ENCODE measurements at regions not wholly inside any gene's neighbourhood (a gene's known extent, or its start where the extent isn't known, plus 50 kb on each side); places are given as distances from the start of the nearest gene placed in this dataset.

- 54% methylated on average over 1 of the region's 1 CpG for WGBS
- H3K9me3 ChIP-seq, result peaks cover 0 to 7% (median 5%) of the 10 kb centered on the region in 4 donors
- intact Hi-C loops (cut with DNase I), result no loop called here
- DNase-seq (ENCODE audit: extremely low spot score), result no peak
- H3K4me1 ChIP-seq, result no peaks in the 10 kb centered on the region
- no peaks in the 10 kb centered on the region for H3K27me3 ChIP-seq
- no peaks in the 10 kb centered on the region for H3K36me3 ChIP-seq
- no peak overlapping the region for H3K27ac ChIP-seq (replicated peaks in 1 of 4)
- TF ChIP-seq CTCF (IDR thresholded peaks at IDR 0.05) (no peak), POLR2A (IDR thresholded peaks at IDR 0.05; ENCODE audit: low read depth) (no peak), POLR2AphosphoS5 (IDR thresholded peaks at IDR 0.05) (no peak), EP300 (IDR thresholded peaks at IDR 0.05) (no peak)
- no peak overlapping the region for H3K4me3 ChIP-seq
These were observed 1133.4 kb downstream of the XPNPEP1 start for GRCh38 chr10:108789919-108790318.

GRCh38 chr10:108789336-108789735 is 1134.0 kb downstream of the XPNPEP1 start:
- no peaks in the 10 kb centered on the region for H3K4me1 ChIP-seq
- no peaks in the 10 kb centered on the region for H3K27me3 ChIP-seq
- H3K36me3 ChIP-seq, result no peaks in the 10 kb centered on the region
- no peak overlapping the region for H3K4me3 ChIP-seq
- H3K27ac ChIP-seq (replicated peaks in 1 of 4), result no peak overlapping the region
- intact Hi-C loops (cut with DNase I), result no loop called here
- TF ChIP-seq CTCF (IDR thresholded peaks at IDR 0.05), result no peak
- no peak for TF ChIP-seq POLR2A (IDR thresholded peaks at IDR 0.05; ENCODE audit: low read depth)
- no peak for TF ChIP-seq EP300 (IDR thresholded peaks at IDR 0.05)
- no peak for TF ChIP-seq POLR2AphosphoS5 (IDR thresholded peaks at IDR 0.05)
- no peak for DNase-seq (ENCODE audit: extremely low spot score)
- peaks cover 0 to 13% (median 10%) of the 10 kb centered on the region in 4 donors for H3K9me3 ChIP-seq
- 56% methylated on average over 2 of the region's 2 CpGs for WGBS

GRCh38 chr10:108788891-108789290 is 1134.4 kb downstream of the XPNPEP1 start:
- TF ChIP-seq POLR2AphosphoS5 (IDR thresholded peaks at IDR 0.05) (no peak), EP300 (IDR thresholded peaks at IDR 0.05) (no peak), POLR2A (IDR thresholded peaks at IDR 0.05; ENCODE audit: low read depth) (no peak), CTCF (IDR thresholded peaks at IDR 0.05) (no peak)
- Histone ChIP-seq H3K9me3 (peaks cover 0 to 17% (median 12%) of the 10 kb centered on the region in 4 donors), H3K4me3 (no peak overlapping the region), H3K36me3 (no peaks in the 10 kb centered on the region), H3K27ac (replicated peaks in 1 of 4) (no peak overlapping the region), H3K27me3 (no peaks in the 10 kb centered on the region), H3K4me1 (no peaks in the 10 kb centered on the region)
- 58% methylated on average over 1 of the region's 1 CpG for WGBS
- no peak for DNase-seq (ENCODE audit: extremely low spot score)
- intact Hi-C loops (cut with DNase I), result no loop called here

DNA sequence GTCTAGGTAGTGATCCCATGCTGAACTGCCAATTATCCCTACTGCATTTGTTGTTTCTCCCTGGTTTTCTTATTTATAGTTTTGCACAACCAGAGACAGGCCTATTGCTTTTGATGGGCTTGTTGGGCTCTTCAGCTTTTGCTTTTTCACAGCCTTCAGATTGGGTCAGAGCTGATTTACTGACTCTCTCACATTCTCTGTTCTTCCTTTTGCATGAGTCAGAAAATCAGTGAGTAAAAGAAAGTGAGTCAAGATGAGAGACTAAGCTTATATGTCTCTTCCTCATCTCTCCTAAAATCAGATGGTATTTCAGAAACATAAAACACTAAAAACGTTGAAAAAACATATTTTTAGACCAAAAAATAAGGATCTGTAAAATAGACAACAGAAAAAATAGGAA is 1135.4 kb downstream of the XPNPEP1 start:
- intact Hi-C loops (cut with DNase I), result no loop called here

More for the DNA sequence above, 1135.4 kb downstream of the XPNPEP1 start:
- Histone ChIP-seq H3K36me3 (no peaks in the 10 kb centered on the region), H3K4me3 (no peak overlapping the region), H3K9me3 (peaks cover 0 to 22% (median 13%) of the 10 kb centered on the region in 4 donors), H3K27ac (replicated peaks in 1 of 4) (no peak overlapping the region), H3K27me3 (no peaks in the 10 kb centered on the region), H3K4me1 (no peaks in the 10 kb centered on the region)
- no peak for DNase-seq (ENCODE audit: extremely low spot score)
- TF ChIP-seq CTCF (IDR thresholded peaks at IDR 0.05) (no peak), POLR2A (IDR thresholded peaks at IDR 0.05; ENCODE audit: low read depth) (no peak), POLR2AphosphoS5 (IDR thresholded peaks at IDR 0.05) (no peak), EP300 (IDR thresholded peaks at IDR 0.05) (no peak)
- 36% methylated on average over 1 of the region's 1 CpG for WGBS
